ENCODE measurements at regions not wholly inside any gene's neighbourhood (a gene's known extent, or its start where the extent isn't known, plus 50 kb on each side); places are given as distances from the start of the nearest gene placed in this dataset.

DNA sequence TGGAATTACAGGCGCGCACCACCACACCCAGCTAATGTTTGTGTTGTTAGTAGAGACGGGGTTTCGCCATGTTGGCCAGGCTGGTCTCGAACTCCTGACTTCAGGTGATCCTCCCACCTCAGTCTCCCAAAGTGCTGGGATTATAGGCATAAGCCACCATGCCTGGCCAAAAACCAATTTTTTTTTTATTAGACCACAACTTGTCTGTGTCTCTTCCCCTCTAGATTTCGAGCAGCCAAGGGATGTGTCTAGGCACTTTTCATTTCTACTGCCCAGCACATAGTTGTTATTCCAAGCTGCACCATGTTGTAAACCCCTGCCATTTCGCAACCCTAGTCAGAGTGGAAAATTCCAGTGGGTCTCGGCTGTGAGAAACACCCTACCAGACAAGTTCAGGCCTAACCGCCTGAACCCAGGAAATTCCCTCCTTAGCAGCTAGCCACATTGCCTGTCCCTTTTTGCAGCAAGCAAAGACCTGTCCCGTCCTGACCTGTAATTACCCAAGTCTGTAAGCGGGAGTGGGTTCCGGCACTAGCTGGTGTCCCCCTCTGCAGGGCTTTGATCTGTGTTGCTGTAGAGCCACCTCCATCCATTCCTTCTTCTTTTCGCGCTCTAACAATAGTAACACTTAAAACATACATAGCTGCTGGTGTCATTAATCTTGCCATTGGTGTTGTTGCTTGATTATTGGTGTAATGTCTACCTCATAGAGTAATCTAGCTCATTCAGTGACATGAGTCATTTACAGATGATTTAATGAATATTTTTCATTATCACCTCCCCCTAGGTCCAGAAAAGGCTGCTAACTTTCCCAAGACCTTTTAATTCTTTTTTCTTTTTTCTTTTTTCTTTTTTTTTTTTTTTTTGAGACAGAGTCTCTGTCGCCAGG lies 77.3 kb upstream of the ATF7IP2 start:
- ATAC-seq = no peak
- no peaks in the 10 kb centered on the region for H3K4me1 ChIP-seq
- no peak overlapping the region for H3K4me3 ChIP-seq
- DNase-seq = no peak
- no peaks in the 10 kb centered on the region for H3K27me3 ChIP-seq
- H3K36me3 ChIP-seq = no peaks in the 10 kb centered on the region
- intact Hi-C loops (cut with DNase I) = no loop called here
- H3K9me3 ChIP-seq = no peaks in the 10 kb centered on the region
- TF ChIP-seq, protein P1, sequence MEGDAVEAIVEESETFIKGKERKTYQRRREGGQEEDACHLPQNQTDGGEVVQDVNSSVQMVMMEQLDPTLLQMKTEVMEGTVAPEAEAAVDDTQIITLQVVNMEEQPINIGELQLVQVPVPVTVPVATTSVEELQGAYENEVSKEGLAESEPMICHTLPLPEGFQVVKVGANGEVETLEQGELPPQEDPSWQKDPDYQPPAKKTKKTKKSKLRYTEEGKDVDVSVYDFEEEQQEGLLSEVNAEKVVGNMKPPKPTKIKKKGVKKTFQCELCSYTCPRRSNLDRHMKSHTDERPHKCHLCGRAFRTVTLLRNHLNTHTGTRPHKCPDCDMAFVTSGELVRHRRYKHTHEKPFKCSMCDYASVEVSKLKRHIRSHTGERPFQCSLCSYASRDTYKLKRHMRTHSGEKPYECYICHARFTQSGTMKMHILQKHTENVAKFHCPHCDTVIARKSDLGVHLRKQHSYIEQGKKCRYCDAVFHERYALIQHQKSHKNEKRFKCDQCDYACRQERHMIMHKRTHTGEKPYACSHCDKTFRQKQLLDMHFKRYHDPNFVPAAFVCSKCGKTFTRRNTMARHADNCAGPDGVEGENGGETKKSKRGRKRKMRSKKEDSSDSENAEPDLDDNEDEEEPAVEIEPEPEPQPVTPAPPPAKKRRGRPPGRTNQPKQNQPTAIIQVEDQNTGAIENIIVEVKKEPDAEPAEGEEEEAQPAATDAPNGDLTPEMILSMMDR (IDR thresholded peaks at IDR 0.05) = no peak
- no peak overlapping the region for H3K27ac ChIP-seq

DNA sequence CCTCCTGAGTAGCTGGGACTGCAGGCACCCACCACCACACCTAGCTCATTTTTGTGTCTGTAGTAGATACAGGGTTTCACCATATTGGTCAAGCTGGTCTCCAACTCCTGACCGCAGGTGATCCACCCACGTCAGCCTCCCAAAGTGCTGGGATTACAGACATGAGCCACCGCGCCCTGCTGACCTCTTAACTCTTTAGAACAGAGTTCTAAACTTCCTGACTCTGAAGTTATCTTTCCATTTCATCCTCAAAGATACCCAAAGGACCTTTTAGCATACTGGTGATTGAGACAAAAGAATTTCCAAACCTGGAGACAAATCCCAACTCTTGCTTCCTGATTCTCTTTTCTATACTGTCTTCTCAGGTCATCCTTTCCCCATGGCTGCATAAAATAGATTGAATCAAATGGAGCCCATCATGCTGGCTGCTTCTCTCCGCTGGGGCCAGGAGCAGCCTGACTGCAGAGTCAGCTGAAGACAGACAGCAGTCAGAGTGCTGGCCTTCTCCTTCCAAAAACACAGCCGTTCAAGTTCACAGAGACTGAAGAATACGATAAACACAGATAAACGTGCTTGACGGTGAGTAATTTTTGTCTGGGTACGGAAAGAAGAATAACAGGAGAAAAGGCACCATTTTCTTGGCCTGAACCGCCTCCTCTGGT lies 76.5 kb upstream of the ATF7IP2 start:
- ATAC-seq (no peak), DNase-seq (no peak)
- intact Hi-C loops (cut with DNase I) = no loop called here
- TF ChIP-seq, protein P1 (IDR thresholded peaks at IDR 0.05) = no peak
- H3K9me3 ChIP-seq = no peaks in the 10 kb centered on the region
- no peak overlapping the region for H3K4me3 ChIP-seq
- H3K27me3 ChIP-seq = no peaks in the 10 kb centered on the region
- no peaks in the 10 kb centered on the region for H3K4me1 ChIP-seq
- no peak overlapping the region for H3K27ac ChIP-seq
- no peaks in the 10 kb centered on the region for H3K36me3 ChIP-seq

DNA sequence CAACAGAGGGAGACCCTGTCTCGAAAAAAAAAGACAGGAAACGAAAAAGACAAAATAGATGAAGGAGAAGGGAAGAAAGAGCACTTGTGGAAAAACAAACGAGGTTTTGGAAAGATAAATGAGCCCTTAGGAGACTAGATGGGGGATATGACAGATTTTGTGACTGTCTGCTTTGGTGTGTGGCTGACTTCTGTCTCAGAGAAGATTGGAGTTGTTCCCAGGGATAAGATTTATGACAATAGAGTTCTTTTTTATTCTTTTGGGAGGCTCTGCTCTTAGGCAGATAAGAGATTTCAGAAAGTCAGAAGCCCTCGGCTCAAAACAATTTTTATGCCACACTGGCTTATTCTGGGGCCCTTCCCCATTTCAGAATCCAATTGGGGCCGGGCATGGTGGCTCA lies 73.9 kb upstream of the ATF7IP2 start:
- Histone ChIP-seq H3K27ac (no peak overlapping the region), H3K4me1 (no peaks in the 10 kb centered on the region), H3K36me3 (no peaks in the 10 kb centered on the region), H3K9me3 (no peaks in the 10 kb centered on the region), H3K4me3 (no peak overlapping the region), H3K27me3 (no peaks in the 10 kb centered on the region)
- ATAC-seq = no peak
- no peak for DNase-seq
- TF ChIP-seq, protein P1 (IDR thresholded peaks at IDR 0.05) = no peak
- intact Hi-C loops (cut with DNase I) = no loop called here

DNA sequence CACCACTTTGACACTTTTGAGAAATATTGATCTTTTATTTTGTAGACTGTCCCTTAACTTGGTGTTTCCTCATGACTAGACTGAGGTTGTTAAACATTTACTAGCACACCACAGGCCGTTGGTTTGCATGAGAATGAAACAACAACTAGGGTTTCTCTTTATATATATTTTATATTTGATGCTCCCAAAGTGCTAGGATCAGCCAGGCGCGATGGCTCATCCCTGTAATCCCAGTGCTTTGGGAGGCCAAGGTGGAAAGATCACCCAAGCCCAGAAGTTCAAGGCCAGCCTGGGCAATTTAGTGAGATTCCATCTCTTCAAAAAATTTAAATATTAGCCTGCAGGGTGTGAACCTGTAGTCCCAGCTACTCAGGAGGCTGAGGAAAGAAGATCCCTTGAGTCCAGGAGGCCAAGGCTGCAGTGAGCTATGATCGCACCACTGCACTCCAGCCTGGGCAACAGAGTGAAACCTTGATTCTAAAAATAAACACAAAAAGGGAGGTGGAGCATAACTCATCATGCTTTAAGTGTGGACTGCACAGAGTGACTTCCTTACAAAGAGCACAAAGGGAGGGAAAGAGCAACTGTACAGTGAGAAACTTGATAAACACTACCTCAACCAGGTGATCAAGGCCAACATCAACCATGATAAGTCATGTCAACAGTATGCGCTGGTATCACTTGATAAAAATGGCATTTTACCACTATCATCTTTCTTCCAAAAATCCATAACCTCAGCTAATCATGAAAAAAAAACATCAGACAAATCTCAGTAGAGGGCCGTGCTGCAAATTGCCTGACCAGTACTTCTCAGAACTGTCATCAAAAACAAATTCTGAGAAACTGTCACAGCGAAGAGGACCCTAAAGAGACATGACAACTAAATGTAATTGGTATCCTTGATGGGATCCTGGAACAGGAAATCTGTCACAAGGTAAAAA lies 72.8 kb upstream of the ATF7IP2 start:
- TF ChIP-seq, protein P1 (IDR thresholded peaks at IDR 0.05) = no peak
- no peak for ATAC-seq
- Histone ChIP-seq H3K27me3 (no peaks in the 10 kb centered on the region), H3K36me3 (no peaks in the 10 kb centered on the region), H3K27ac (no peak overlapping the region), H3K4me3 (no peak overlapping the region), H3K4me1 (no peaks in the 10 kb centered on the region), H3K9me3 (no peaks in the 10 kb centered on the region)
- DNase-seq = no peak
- intact Hi-C loops (cut with DNase I) = no loop called here
